Stimulated activated CD8-positive, alpha-beta memory T cell treated with anti-CD3 and anti-CD28 coated beads, Interleukin-12 subunit alpha, Interleukin-12 subunit beta, amount 100 ng/mL, for 24 hours (primary cell): ENCODE measurements at regions not wholly inside any gene's neighbourhood (a gene's known extent, or its start where the extent isn't known, plus 50 kb on each side); places are given as distances from the start of the nearest gene placed in this dataset.
"Not testable (repeated sequence)": the region's sequence is repeated elsewhere in the genome, so short reads cannot be mapped to it uniquely, and the experiment has no call there.

Experiments used
- DNase-seq: peaks from one replicate; pipeline ENCODE4 v3.0.0-alpha.2; 2020; ENCODE audit errors: extremely low read depth

- DNase-seq = no peak
These were observed 113.9 kb upstream of the DYRK2 start for GRCh38 chr12:67534681-67535080.

- no peak for DNase-seq
These were observed 113.4 kb upstream of the DYRK2 start for GRCh38 chr12:67535176-67535575.

GRCh38 chr12:67535971-67536370, 112.6 kb upstream of the DYRK2 start:
- no peak for DNase-seq

GRCh38 chr12:67539329-67539728, 109.2 kb upstream of the DYRK2 start:
- no peak for DNase-seq

- DNase-seq = no peak
These were observed 108.6 kb upstream of the DYRK2 start for GRCh38 chr12:67539946-67540345.

GRCh38 chr12:67540920-67541624, 107.5 kb upstream of the DYRK2 start:
- no peak for DNase-seq

- no peak for DNase-seq
These were observed 106.9 kb upstream of the DYRK2 start for GRCh38 chr12:67541625-67541991.

GRCh38 chr12:67543021-67543770, 105.3 kb upstream of the DYRK2 start:
- DNase-seq = no peak

GRCh38 chr12:67545298-67545697, 103.2 kb upstream of the DYRK2 start:
- no peak for DNase-seq

- no peak for DNase-seq
These were observed 101.8 kb upstream of the DYRK2 start for GRCh38 chr12:67546746-67547145.

GRCh38 chr12:67555075-67555717, 93.3 kb upstream of the DYRK2 start:
- not testable (repeated sequence) for DNase-seq

- no peak for DNase-seq
These were observed 89.8 kb upstream of the DYRK2 start for GRCh38 chr12:67558775-67559174.

GRCh38 chr12:67559751-67560150, 88.8 kb upstream of the DYRK2 start:
- no peak for DNase-seq

- DNase-seq = no peak
These were observed 85.8 kb upstream of the DYRK2 start for GRCh38 chr12:67562513-67563287.

- no peak for DNase-seq
These were observed 80.5 kb upstream of the DYRK2 start for GRCh38 chr12:67568055-67568454.

GRCh38 chr12:67572492-67572891, 76.1 kb upstream of the DYRK2 start:
- no peak for DNase-seq

- DNase-seq = no peak
These were observed 75.0 kb upstream of the DYRK2 start for GRCh38 chr12:67573566-67573965.

GRCh38 chr12:67578976-67579661, 69.4 kb upstream of the DYRK2 start:
- no peak for DNase-seq

- no peak for DNase-seq
These were observed 68.9 kb upstream of the DYRK2 start for GRCh38 chr12:67579662-67580003.

- no peak for DNase-seq
These were observed 66.2 kb upstream of the DYRK2 start for GRCh38 chr12:67582238-67582834.

- no peak for DNase-seq
These were observed 65.7 kb upstream of the DYRK2 start for GRCh38 chr12:67582844-67583243.
